ENCODE measurements at regions not wholly inside any gene's neighbourhood (a gene's known extent, or its start where the extent isn't known, plus 50 kb on each side); places are given as distances from the start of the nearest gene placed in this dataset.

GRCh38 chr10:83927166-83927565 is 212.1 kb upstream of the GHITM start:
- no peak for DNase-seq
- intact Hi-C loops (cut with DNase I), result no loop called here
- no peak for ATAC-seq (ENCODE audit: poor library complexity)

GRCh38 chr10:83929399-83929798 is 209.9 kb upstream of the GHITM start:
- DNase-seq (no peak), ATAC-seq (ENCODE audit: poor library complexity) (no peak)
- intact Hi-C loops (cut with DNase I), result no loop called here

GRCh38 chr10:83931669-83932068 is 207.6 kb upstream of the GHITM start:
- intact Hi-C loops (cut with DNase I), result no loop called here
- DNase-seq (no peak), ATAC-seq (ENCODE audit: poor library complexity) (no peak)

- intact Hi-C loops (cut with DNase I), result no loop called here
- DNase-seq (no peak), ATAC-seq (ENCODE audit: poor library complexity) (no peak)
Observed at GRCh38 chr10:83932245-83932644, 207.1 kb upstream of the GHITM start.

GRCh38 chr10:83934062-83934461 is 205.2 kb upstream of the GHITM start:
- DNase-seq (no peak), ATAC-seq (ENCODE audit: poor library complexity) (no peak)
- intact Hi-C loops (cut with DNase I), result no loop called here

GRCh38 chr10:83934641-83935338 is 204.5 kb upstream of the GHITM start:
- intact Hi-C loops (cut with DNase I), result no loop called here
- no peak for ATAC-seq (ENCODE audit: poor library complexity)
- DNase-seq, result no peak

GRCh38 chr10:83935339-83935736 is 204.0 kb upstream of the GHITM start:
- DNase-seq, result no peak
- ATAC-seq (ENCODE audit: poor library complexity), result no peak
- intact Hi-C loops (cut with DNase I), result no loop called here

- no peak for DNase-seq
- ATAC-seq (ENCODE audit: poor library complexity), result no peak
- intact Hi-C loops (cut with DNase I), result no loop called here
Observed at GRCh38 chr10:83935911-83936310, 203.4 kb upstream of the GHITM start.

- DNase-seq, result no peak
- intact Hi-C loops (cut with DNase I), result no loop called here
- ATAC-seq (ENCODE audit: poor library complexity), result no peak
Observed at GRCh38 chr10:83937161-83937560, 202.1 kb upstream of the GHITM start.

GRCh38 chr10:83937826-83938225 is 201.5 kb upstream of the GHITM start:
- ATAC-seq (ENCODE audit: poor library complexity) (no peak), DNase-seq (no peak)
- intact Hi-C loops (cut with DNase I), result no loop called here

- ATAC-seq (ENCODE audit: poor library complexity) (no peak), DNase-seq (no peak)
- intact Hi-C loops (cut with DNase I), result no loop called here
Observed at GRCh38 chr10:83941189-83941588, 198.1 kb upstream of the GHITM start.

GRCh38 chr10:83942410-83942809 is 196.9 kb upstream of the GHITM start:
- intact Hi-C loops (cut with DNase I), result no loop called here
- DNase-seq, result no peak
- ATAC-seq (ENCODE audit: poor library complexity), result no peak

GRCh38 chr10:83943049-83943448 is 196.3 kb upstream of the GHITM start:
- no peak for DNase-seq
- intact Hi-C loops (cut with DNase I), result no loop called here
- ATAC-seq (ENCODE audit: poor library complexity), result no peak

GRCh38 chr10:83943920-83944319 is 195.4 kb upstream of the GHITM start:
- intact Hi-C loops (cut with DNase I), result no loop called here
- DNase-seq (no peak), ATAC-seq (ENCODE audit: poor library complexity) (no peak)

- DNase-seq (no peak), ATAC-seq (ENCODE audit: poor library complexity) (no peak)
- intact Hi-C loops (cut with DNase I), result no loop called here
Observed at GRCh38 chr10:83945982-83946718, 193.2 kb upstream of the GHITM start.

- intact Hi-C loops (cut with DNase I), result no loop called here
- ATAC-seq (ENCODE audit: poor library complexity) (no peak), DNase-seq (no peak)
Observed at GRCh38 chr10:83952314-83952713, 187.0 kb upstream of the GHITM start.

- ATAC-seq (ENCODE audit: poor library complexity) (no peak), DNase-seq (no peak)
- intact Hi-C loops (cut with DNase I), result no loop called here
Observed at GRCh38 chr10:83953589-83953988, 185.7 kb upstream of the GHITM start.

GRCh38 chr10:83954193-83954799 is 185.0 kb upstream of the GHITM start:
- DNase-seq (no peak), ATAC-seq (ENCODE audit: poor library complexity) (no peak)
- intact Hi-C loops (cut with DNase I), result no loop called here

- intact Hi-C loops (cut with DNase I), result no loop called here
- ATAC-seq (ENCODE audit: poor library complexity), result no peak
- DNase-seq, result no peak
Observed at GRCh38 chr10:83955406-83955805, 183.9 kb upstream of the GHITM start.
